Immature natural killer cell (primary cell): ENCODE measurements at regions not wholly inside any gene's neighbourhood (a gene's known extent, or its start where the extent isn't known, plus 50 kb on each side); places are given as distances from the start of the nearest gene placed in this dataset.
"Not testable (repeated sequence)": the region's sequence is repeated elsewhere in the genome, so short reads cannot be mapped to it uniquely, and the experiment has no call there.

Experiments used
- DNase-seq, 3 donors: peaks; one replicate each; pipeline ENCODE4 v3.0.0; 2022; ENCODE audit warnings: mixed read lengths in 1 of 3
- H3K27ac Mint-ChIP-seq, 6 donors: one replicate each; pipeline ENCODE4 v1.8.0; 2020; ENCODE audit warnings: mixed read lengths in 6 of 6, mild to moderate bottlenecking in 5 of 6, inconsistent platforms in 4 of 6, moderate library complexity in 3 of 6
- H3K27me3 Mint-ChIP-seq, 3 donors: one replicate each; pipeline ENCODE4 v1.8.0; 2020 to 2021; ENCODE audit warnings: low read depth in 3 of 3, mild to moderate bottlenecking in 3 of 3, mixed read lengths in 3 of 3, moderate library complexity in 3 of 3, inconsistent platforms in 1 of 3
- H3K36me3 Mint-ChIP-seq, 3 donors: one replicate each; pipeline ENCODE4 v1.8.0; 2020; ENCODE audit warnings: mixed read lengths in 3 of 3, inconsistent platforms in 2 of 3, mild to moderate bottlenecking in 2 of 3
- H3K4me1 Mint-ChIP-seq, 2 donors: one replicate each; pipeline ENCODE4 v1.8.0; 2020; ENCODE audit warnings: inconsistent platforms in 2 of 2, mild to moderate bottlenecking in 2 of 2, mixed read lengths in 2 of 2, moderate library complexity in 1 of 2
- H3K4me3 Mint-ChIP-seq, 5 donors: one replicate each; pipeline ENCODE4 v1.8.0; 2020; ENCODE audit warnings: mild to moderate bottlenecking in 5 of 5, mixed read lengths in 5 of 5, inconsistent platforms in 3 of 5, moderate library complexity in 3 of 5
- H3K9me3 Mint-ChIP-seq, 6 donors: one replicate each; pipeline ENCODE4 v1.8.0; 2020; ENCODE audit warnings: mild to moderate bottlenecking in 6 of 6, mixed read lengths in 6 of 6, inconsistent platforms in 4 of 6, moderate library complexity in 3 of 6

DNA sequence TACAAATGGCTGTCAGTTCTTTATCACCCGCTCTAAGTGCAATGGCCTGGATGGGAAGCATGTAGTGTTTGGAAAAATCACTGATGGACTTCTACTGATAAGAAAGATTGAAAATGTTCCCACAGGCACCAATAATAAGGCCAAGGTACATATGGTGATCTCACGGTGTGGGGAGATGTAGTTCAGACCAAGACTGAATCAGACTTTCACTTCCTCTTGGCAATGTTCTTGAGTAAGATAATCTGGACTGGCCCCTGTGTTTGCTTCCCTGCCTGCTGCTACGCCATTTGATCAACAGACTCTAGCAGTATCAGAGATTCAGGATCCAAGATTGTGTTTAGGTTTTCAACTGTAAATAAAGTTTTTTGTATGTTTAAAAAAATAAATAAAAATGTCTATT is 682.2 kb upstream of the AMOT start:
- no peaks in the 10 kb centered on the region for H3K36me3 Mint-ChIP-seq
- no peak for DNase-seq
- H3K4me3 Mint-ChIP-seq, result no peak overlapping the region

GRCh38 chrX:113514906-113515305 is 674.3 kb upstream of the AMOT start:
- no peaks in the 10 kb centered on the region for H3K4me1 Mint-ChIP-seq
- no peak overlapping the region for H3K27ac Mint-ChIP-seq
- DNase-seq, result no peak
- H3K9me3 Mint-ChIP-seq, result peaks cover 0 to 4% (median 0%) of the 10 kb centered on the region in 6 donors
- peaks cover 0 to 4% (median 0%) of the 10 kb centered on the region in 3 donors for H3K27me3 Mint-ChIP-seq
- no peak overlapping the region for H3K4me3 Mint-ChIP-seq
- no peaks in the 10 kb centered on the region for H3K36me3 Mint-ChIP-seq

More for the DNA sequence above, 682.2 kb upstream of the AMOT start:
- Mint-ChIP-seq H3K4me1 (no peaks in the 10 kb centered on the region), H3K27ac (no peak overlapping the region), H3K27me3 (peaks cover 0 to 4% (median 0%) of the 10 kb centered on the region in 3 donors), H3K9me3 (peaks cover 0 to 4% (median 0%) of the 10 kb centered on the region in 6 donors)

- no peak for DNase-seq
- H3K27ac Mint-ChIP-seq, result no peak overlapping the region
- peaks cover 0 to 6% (median 0%) of the 10 kb centered on the region in 3 donors for H3K27me3 Mint-ChIP-seq
- H3K4me3 Mint-ChIP-seq, result no peak overlapping the region
- H3K36me3 Mint-ChIP-seq, result no peaks in the 10 kb centered on the region
- no peaks in the 10 kb centered on the region for H3K4me1 Mint-ChIP-seq
- peaks cover 0 to 5% (median 0%) of the 10 kb centered on the region in 6 donors for H3K9me3 Mint-ChIP-seq
Measured at GRCh38 chrX:113512700-113513395, 672.2 kb upstream of the AMOT start.

DNA sequence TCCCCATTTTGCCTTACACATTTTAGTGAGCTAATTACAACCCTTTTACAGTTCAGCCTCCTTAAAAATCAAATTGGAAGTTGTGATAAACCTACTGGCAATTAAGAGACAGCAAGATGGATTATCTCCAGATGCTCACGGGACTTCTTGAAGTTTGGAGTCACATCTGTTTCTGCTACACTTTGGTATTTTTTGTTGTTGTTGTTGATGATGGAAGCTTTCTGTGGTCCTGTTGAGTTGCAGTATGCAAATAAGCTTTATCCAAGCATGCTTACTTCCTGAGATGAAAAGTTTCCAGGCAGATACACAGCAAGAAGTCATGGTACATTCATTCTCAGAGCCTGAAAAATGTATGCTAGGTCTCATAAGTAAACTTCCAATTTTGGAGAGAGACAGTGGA is 670.0 kb upstream of the AMOT start:
- DNase-seq, result no peak
- Mint-ChIP-seq H3K4me3 (no peak overlapping the region), H3K4me1 (no peaks in the 10 kb centered on the region), H3K27me3 (peaks cover 0 to 6% (median 3%) of the 10 kb centered on the region in 3 donors), H3K9me3 (peaks cover 0 to 7% (median under 1%) of the 10 kb centered on the region in 6 donors), H3K27ac (no peak overlapping the region), H3K36me3 (no peaks in the 10 kb centered on the region)

GRCh38 chrX:113492895-113493294 is 652.3 kb upstream of the AMOT start:
- peaks cover 0 to 7% (median 2%) of the 10 kb centered on the region in 3 donors for H3K27me3 Mint-ChIP-seq

DNA sequence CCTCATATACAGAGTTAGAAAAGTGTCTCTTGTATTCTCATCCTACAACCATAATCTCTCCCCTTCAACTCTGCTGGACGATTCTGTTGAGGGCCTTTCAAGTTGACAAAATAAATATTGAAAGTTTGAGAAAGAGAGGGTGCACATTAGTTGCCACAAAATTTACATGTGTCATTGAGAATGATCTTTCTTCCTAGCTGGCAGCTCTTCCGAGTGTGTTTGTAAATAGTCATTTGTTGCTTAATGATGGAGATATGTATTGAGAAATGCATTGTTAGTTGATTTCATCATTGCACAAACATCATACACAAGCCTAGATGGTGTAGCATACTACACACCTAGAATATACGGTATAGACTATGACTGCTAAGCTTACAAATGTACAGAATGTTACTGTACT is 632.8 kb upstream of the AMOT start:
- H3K4me1 Mint-ChIP-seq, result no peaks in the 10 kb centered on the region
- H3K36me3 Mint-ChIP-seq, result no peaks in the 10 kb centered on the region
- H3K27ac Mint-ChIP-seq, result no peak overlapping the region
- DNase-seq, result no peak
- H3K9me3 Mint-ChIP-seq, result peaks cover 0 to 3% (median 2%) of the 10 kb centered on the region in 6 donors
- peaks cover 0 to 9% (median 0%) of the 10 kb centered on the region in 3 donors for H3K27me3 Mint-ChIP-seq
- no peak overlapping the region for H3K4me3 Mint-ChIP-seq

More at GRCh38 chrX:113492895-113493294, 652.3 kb upstream of the AMOT start:
- Mint-ChIP-seq H3K4me1 (no peaks in the 10 kb centered on the region), H3K36me3 (no peaks in the 10 kb centered on the region), H3K4me3 (no peak overlapping the region), H3K27ac (peak overlapping the region in 1 of 6 donors; percentile 63), H3K9me3 (peaks cover 0 to 13% (median 3%) of the 10 kb centered on the region in 6 donors)
- no peak for DNase-seq

- H3K9me3 Mint-ChIP-seq, H3K27me3 Mint-ChIP-seq, H3K36me3 Mint-ChIP-seq, H3K27ac Mint-ChIP-seq, H3K4me3 Mint-ChIP-seq, DNase-seq, H3K4me1 Mint-ChIP-seq: not testable (repeated sequence)
Measured at GRCh38 chrX:113473015-113473414, 632.4 kb upstream of the AMOT start.

- no peak overlapping the region for H3K4me3 Mint-ChIP-seq
- H3K9me3 Mint-ChIP-seq, result no peaks in the 10 kb centered on the region
- peaks cover 0 to 13% (median 0%) of the 10 kb centered on the region in 3 donors for H3K27me3 Mint-ChIP-seq
- no peak for DNase-seq
- H3K27ac Mint-ChIP-seq, result no peak overlapping the region
- no peaks in the 10 kb centered on the region for H3K36me3 Mint-ChIP-seq
- H3K4me1 Mint-ChIP-seq, result no peaks in the 10 kb centered on the region
Measured at GRCh38 chrX:113470166-113470565, 629.5 kb upstream of the AMOT start.

- no peak for DNase-seq
- Mint-ChIP-seq H3K27ac (no peak overlapping the region), H3K36me3 (no peaks in the 10 kb centered on the region), H3K4me1 (no peaks in the 10 kb centered on the region), H3K9me3 (peaks cover 0 to under 1% (median 0%) of the 10 kb centered on the region in 6 donors), H3K27me3 (peaks cover 0 to 2% (median 2%) of the 10 kb centered on the region in 3 donors), H3K4me3 (no peak overlapping the region)
Measured at GRCh38 chrX:113457719-113458118, 617.1 kb upstream of the AMOT start.

DNA sequence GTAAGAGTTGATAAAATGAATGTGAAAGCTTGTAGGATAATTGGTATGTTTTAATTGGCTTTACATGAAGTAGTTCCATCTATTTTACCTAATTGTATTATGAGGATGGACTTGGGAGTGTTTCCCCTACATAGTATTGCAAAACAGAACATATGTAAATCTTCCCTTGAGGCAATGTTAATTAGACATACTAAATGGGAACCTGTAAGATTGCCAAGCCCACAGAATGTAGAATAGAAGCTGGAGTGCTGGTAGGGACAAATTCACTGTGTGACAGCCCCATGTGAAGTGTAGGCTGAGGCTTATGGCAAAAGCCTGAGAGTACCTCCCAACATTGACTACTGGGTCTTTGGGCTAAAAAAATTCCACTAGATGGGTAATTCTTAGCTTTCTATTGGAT is 615.0 kb upstream of the AMOT start:
- peaks cover 0 to 2% (median 2%) of the 10 kb centered on the region in 3 donors for H3K27me3 Mint-ChIP-seq
- H3K9me3 Mint-ChIP-seq, result peaks cover 0 to 4% (median 0%) of the 10 kb centered on the region in 6 donors
- no peak for DNase-seq
- H3K4me3 Mint-ChIP-seq, result no peak overlapping the region
- H3K4me1 Mint-ChIP-seq, result no peaks in the 10 kb centered on the region
- no peak overlapping the region for H3K27ac Mint-ChIP-seq
- H3K36me3 Mint-ChIP-seq, result no peaks in the 10 kb centered on the region

- Mint-ChIP-seq H3K27me3 (peaks cover 2 to 10% (median 3%) of the 10 kb centered on the region in 3 donors), H3K9me3 (peaks cover 0 to 8% (median 5%) of the 10 kb centered on the region in 6 donors), H3K4me1 (no peaks in the 10 kb centered on the region), H3K4me3 (no peak overlapping the region), H3K27ac (no peak overlapping the region), H3K36me3 (no peaks in the 10 kb centered on the region)
- DNase-seq, result no peak
Measured at GRCh38 chrX:113429011-113429410, 588.4 kb upstream of the AMOT start.

GRCh38 chrX:113422323-113422722 is 581.7 kb upstream of the AMOT start:
- H3K27ac Mint-ChIP-seq, result no peak overlapping the region
- no peaks in the 10 kb centered on the region for H3K36me3 Mint-ChIP-seq
- H3K4me1 Mint-ChIP-seq, result no peaks in the 10 kb centered on the region
- DNase-seq, result no peak
- H3K27me3 Mint-ChIP-seq, result peaks cover 0 to 4% (median 4%) of the 10 kb centered on the region in 3 donors
- H3K9me3 Mint-ChIP-seq, result peaks cover 0 to 12% (median 2%) of the 10 kb centered on the region in 6 donors
- H3K4me3 Mint-ChIP-seq, result no peak overlapping the region

- no peaks in the 10 kb centered on the region for H3K4me1 Mint-ChIP-seq
- H3K36me3 Mint-ChIP-seq, result no peaks in the 10 kb centered on the region
- peaks cover 0 to 6% (median 4%) of the 10 kb centered on the region in 3 donors for H3K27me3 Mint-ChIP-seq
- H3K4me3 Mint-ChIP-seq, result no peak overlapping the region
- H3K27ac Mint-ChIP-seq, result no peak overlapping the region
- DNase-seq, result no peak
- peaks cover 0 to 9% (median 2%) of the 10 kb centered on the region in 6 donors for H3K9me3 Mint-ChIP-seq
Measured at GRCh38 chrX:113421432-113421831, 580.8 kb upstream of the AMOT start.

DNA sequence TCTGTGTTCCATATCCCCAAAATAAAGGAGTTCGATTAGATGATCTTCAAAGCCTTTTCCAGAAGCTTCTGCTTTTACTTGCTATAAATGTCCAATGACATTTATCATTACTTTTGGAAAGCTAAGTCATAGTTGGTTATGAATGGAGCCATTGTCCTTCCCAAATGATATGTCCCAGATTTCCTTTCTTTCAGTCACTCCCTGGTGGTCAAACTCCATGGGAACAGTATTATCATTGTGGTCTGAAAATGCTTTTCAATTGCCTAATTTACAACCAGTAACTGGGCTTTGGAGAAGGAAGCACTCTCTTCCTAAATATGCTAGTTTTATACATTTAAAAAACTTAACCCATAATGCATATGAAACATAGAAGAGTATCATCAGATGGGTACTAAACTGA is 571.5 kb upstream of the AMOT start:
- Mint-ChIP-seq H3K4me1 (no peaks in the 10 kb centered on the region), H3K27ac (no peak overlapping the region), H3K4me3 (no peak overlapping the region), H3K27me3 (peaks cover 0 to 2% (median 2%) of the 10 kb centered on the region in 3 donors), H3K9me3 (peaks cover 0 to 5% (median 1%) of the 10 kb centered on the region in 6 donors), H3K36me3 (no peaks in the 10 kb centered on the region)
- no peak for DNase-seq

GRCh38 chrX:113408843-113409242 is 568.2 kb upstream of the AMOT start:
- Mint-ChIP-seq H3K9me3 (peaks cover 0 to 2% (median 0%) of the 10 kb centered on the region in 6 donors), H3K27ac (no peak overlapping the region), H3K4me1 (no peaks in the 10 kb centered on the region), H3K4me3 (no peak overlapping the region), H3K27me3 (no peaks in the 10 kb centered on the region), H3K36me3 (no peaks in the 10 kb centered on the region)
- no peak for DNase-seq
